ENCODE measurements at regions not wholly inside any gene's neighbourhood (a gene's known extent, or its start where the extent isn't known, plus 50 kb on each side); places are given as distances from the start of the nearest gene placed in this dataset.

DNA sequence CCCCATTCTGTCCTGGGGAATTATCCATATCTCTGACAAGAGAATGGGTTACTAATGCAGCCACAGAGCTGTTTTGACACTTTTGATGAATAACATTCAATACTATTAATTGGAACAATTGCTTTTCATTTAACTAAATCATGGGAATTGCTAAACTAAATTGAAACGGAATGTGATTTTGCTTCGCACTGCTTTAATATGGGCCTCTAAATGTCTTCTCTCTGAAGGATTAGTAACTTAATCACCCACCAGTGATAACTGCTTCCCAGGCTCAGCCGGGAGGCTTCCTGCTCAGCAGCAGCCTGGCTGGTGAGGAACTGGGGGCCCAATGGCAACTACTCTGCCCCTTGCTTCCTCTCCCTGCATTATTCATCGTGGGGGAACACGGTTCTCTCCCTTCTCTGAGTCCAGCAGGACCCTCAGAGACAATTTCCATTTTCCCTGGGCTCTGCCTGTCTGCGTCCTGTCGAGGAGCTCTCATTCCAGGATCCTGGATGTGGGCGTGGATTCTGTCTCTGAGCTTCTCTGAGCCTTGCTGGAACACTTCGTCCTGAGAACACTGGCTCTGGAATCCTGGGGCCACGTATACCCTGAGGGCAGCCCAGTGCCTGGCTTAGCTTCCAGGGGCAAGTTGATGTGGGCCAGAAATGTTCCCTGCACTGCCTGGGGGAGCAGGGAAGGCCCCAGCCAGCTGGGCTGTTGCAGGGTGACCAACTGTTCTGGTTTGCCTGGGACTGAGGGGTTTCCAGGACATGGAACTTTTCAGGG, 308.9 kb downstream of the DHX35 start:
- no peak for DNase-seq

DNA sequence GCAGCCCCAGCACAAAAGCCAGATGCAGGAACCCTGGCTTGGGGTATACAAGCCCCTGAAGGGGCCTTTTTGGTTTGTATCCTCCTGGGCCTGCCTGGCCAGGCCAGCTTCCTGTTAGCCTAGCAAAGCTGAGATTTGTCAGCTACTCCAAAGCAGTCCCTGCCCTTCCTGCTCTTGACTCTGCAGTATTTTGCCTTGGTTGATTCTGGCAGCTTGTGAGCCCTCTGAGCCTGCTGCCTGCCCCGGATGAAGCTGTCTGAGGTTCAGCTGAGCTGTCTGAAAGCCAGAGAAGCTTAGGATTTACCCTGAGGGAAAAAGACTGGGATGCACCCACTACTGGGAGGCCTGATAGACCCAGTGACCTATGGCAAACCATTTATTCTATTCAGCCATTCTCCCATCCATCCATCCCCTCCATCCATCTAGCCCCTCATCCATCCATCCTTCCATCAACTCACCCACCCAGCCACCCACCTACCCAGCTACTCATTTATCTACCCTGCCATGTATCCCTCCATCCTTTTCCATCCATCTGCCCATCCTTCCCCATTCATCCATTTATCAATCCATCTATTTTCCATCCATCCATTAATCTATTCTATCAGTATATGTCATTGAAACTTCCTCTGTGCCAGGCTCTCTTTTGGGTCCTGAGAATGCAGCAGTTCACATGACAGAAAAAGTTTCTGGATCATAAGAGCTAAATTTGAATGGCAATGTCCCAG, 307.5 kb downstream of the DHX35 start:
- DNase-seq, result no peak

DNA sequence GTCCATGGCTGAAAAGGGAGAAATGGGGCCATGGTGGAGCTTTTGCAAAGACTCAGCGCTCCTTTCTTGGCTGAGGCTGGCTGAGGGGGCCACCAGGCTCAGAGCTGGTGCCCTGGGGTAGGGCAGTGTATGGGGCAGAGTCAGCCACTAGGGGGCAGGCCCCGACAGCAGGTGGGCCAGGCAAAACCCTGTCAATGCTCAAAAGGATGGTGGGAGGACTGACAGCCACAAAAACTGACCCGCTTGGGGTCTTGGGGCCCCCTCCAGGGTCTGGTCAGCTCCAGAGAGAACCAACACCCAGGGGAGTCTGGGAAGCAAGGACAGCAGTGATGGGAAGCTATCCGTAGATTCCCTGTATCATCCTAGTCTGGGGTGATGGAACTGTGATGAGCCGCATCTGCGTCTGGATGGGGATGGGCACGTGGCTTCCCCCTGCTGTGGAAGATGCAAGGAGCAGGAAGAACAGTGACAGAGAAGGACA, 306.9 kb downstream of the DHX35 start:
- DNase-seq, result peak in 1 of 2 donors; percentile 43

DNA sequence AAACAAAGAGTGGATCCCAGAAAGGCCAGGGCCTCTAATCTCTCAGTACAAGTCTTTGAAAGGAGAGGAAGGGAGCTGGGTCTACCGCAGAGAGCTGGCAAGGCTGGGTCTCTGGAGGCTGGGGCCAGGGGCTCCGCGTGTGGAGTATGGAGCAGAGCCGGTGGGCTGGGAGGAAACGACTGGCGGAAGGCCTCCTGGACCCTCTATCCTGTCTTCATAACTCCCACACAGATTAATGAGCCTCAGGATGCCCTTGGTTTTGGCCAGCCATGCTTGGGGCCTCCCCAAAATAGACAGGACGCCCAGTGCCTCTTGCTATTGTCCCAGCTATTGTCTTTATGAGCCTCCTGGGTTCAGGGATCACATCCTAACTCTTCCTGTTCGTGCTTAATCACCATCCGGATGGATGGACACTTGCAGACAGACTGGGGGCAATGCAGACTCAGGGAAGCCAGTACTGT, 306.4 kb downstream of the DHX35 start:
- peak in 1 of 2 donors; percentile 7 for DNase-seq

DNA sequence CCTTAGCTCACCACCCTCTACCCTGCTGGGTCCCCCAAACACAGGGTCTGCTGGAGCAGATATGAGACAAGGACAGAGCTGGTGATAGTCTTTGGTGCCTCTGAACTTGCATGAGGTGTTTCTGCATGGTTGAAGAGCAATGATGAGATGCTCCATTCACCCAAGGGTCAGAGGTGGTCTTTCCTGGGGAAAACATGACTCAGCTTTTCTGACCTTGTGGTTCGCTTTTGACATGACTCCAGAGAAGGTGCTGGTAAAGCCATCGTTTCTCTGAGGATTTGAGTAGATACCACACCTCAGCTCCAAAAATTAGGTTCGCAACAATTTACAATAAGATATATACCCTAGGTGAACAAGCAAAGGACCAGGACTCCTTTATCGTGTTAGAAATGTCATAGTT, 304.8 kb downstream of the DHX35 start:
- no peak for DNase-seq

DNA sequence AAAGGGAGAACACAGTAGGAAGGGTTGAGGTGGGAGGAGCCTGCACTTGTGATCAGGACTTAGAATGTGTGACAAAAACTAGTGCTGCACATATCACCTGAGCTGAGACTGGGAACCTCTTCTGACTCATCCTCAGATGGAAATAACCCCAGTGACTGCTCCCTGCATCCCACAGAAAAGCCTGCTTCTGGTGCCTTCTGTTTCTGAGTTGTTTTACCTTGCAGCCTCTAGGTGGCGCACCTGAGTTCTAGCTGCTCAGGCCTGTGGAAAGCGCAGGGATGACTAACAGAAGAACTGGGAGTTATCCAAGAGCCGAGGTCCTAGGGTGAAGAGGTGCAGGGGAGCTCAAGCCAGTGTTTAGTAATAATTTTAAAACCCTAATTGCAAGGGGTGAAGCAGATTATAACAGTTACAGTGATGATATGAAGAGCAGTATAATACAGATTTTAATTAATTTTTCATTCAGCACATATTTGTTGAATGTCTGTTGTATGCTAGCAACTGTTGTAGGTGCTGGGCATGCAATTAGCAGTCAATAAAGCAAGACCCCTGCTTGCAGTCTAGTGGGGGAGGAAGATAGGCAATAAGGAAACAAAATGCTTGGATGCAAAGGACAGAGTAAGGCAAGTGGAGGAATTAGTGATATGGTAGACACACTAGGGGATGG, 302.5 kb downstream of the DHX35 start:
- DNase-seq, result peak; percentile 38 to 46

DNA sequence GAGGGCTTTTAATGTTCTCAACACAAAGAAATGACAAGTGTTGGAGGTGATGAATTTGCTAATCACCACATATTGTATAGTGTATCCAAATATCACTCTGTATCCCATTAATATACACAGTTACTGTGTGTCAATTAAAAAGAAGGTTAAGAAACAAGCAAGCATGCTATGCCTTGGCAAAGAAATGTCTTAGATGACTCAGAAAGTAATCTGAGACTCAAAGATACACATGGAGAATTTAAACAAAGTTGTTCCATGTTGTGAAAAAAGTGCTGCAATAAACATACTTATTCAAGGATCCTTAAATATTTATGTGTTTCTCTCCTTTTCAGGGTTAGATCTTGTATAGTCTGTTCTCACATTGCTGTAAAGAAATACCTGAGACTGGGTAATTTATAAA, 300.9 kb downstream of the DHX35 start:
- DNase-seq, result no peak

DNA sequence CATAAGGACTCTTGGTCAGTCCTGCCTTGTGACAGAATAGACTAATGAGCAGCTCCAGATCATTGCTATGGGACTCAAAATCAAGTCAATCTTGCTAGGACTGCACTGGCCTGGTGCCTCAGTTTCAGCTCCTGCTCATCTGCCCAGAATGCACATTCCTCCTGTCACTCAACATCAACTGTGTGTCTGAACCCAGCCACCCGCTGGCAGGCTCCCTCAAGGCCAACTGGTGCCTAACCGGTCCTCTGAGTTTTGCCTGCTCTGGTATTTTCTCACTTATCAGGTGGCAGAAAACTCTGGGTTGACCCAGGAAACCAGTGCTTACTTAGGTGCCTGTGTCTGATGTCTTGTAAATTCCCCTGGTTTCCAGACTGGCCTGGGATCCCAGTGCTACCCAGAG, 297.7 kb downstream of the DHX35 start:
- no peak for DNase-seq

DNA sequence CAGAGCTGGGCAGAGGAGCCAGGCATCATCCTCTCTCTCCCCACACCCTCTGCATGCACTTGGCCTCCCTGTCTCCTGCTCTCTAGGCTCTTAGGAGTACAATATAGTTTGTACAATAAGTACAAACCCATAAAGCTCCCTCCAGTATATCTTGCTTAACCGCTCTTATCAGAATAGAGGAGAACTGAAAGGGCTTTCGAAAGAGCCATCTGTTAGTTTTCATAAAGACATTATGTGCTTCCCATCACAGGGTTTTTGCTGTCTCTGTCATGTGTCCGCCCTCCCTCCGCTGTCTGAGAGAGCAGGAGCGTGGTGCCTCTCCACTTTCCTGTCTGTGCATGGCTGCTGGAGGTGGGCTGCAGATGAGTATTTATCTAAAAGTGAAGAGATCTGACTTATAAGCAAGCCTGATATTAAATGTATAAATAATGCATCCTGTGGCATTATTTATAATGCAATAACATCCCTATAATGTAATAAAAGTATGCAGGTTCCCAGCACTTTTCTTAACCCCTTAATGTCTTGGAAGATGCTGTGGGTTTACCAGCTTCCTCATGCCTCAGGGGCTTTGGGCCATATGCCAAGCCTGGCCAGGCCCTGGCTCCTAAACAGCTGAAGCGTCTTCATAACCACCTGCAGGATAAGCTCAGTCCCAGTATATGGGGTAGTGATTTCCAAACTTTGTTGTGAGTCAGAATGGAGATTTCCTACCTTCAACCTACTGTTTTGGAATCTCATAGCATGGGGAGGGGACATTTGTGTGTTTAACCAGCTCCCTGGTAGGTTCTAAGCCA, 297.1 kb downstream of the DHX35 start:
- no peak for DNase-seq

DNA sequence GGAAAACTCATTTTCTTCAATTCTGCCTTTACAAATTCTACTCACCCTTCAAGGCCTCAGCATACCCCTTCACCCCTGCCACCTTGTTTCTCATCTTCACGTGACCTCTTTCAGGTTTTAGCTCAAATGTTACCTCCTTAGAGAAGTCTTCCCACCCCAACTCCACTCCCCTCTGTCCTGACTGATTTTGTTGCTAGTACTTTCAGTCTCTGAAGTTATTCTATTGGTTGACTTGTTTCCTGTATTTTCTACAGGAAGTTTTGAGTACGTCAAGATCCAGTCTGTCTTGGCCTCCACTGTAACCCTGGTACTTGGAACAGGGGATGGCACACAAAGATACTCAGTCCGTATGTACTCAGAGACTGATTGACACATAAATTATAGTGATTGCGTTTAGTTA, 296.1 kb downstream of the DHX35 start:
- DNase-seq, result no peak

DNA sequence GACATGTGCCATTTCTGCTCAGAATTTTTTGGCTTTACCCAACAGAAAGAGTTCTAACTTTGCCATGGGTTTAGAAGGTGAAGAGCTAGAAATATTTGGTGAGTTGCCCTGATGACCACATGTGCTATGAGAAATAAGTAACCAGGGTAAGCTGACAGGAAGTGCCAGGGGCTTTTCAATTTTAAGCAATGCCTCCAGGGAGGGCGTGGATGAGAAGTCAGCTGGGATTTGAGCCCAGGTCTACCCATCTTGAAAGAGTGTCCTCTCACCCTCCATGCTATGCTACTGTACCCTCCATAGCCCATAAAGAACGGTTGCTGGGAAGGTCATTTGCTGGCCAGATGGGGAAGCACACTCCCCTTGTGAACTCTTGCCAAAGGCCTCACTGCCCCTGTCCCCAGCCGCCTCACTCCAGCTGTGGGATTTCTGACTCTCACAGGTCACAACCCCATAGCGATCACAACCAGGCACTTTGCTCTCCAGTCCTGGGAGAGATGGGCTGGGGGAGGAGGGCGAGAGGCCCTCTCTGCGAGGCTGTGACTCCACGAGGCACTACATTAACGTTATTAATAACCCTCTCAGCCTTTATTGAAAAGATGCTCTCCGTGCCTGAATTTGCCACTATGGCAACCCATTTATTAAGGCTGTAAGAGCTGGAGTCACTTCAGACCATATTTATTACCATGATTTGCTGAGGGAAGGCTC, 291.1 kb downstream of the DHX35 start:
- DNase-seq, result no peak

DNA sequence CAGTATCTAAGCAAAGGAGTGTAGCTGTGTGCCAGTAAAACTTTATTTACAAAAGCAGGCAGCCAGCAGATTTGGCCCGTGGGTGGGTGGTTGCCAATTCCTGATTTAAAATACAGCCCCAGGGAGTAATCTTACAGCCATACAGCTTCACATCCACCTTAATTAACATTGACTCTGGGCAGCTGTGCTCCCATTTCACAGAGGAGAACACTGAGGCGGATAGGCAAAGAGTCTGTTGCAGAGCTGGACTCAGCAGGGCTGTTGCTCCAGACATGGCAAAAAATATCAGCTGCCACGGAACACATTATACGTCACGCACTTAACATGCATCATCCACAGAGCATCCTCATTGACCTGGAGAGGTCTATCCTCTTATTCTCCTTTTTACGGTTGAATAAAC, 289.9 kb downstream of the DHX35 start:
- no peak for DNase-seq

DNA sequence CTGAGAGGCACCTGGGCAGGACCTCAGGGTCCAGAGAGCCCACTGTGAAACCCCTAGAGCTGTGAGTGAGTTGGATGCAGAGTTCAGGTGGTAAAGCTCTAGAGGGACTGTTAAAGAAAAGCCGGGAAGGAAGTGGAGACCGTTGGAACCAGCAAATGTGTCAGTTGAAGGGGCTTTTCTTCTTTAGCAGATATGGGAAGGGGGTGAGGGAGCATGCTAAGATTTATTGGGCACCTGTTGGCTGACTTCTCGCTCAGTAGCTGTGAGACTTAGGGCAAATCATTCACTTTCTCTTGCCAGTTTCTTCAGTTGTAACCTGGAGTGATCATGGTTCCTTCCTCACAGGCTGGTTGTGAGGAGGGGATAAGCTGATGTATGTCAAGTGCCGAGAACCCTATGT, 287.7 kb downstream of the DHX35 start:
- DNase-seq, result no peak

DNA sequence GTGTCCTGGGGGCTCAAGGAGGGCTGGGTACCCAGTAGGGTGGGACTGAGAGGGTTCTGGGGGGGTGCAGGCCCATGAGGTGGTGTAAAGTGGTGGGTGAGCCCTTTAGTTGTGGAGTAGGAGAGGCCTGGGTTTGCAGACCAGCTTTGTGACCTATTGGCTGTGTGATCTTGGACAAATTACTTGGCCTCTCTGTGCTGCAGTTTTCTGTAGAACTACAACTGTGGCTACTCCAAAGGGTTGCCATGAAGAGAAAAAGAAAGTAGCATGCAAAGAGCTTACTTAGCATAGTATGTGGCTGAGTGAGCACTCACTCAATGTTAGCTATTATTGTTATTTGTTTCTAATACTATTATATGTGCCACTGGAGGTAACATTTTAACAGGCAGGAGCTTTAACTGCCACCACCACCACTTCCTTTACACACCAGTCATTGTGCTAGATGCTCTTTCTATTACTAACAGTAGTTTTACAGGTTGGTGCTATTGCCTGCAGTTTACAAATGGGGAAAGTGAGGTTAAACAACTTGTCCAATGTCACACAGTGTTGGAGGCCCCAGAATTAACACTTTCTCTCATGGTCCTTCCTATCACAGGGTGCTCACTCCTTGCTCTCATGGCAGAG, 286.8 kb downstream of the DHX35 start:
- no peak for DNase-seq

DNA sequence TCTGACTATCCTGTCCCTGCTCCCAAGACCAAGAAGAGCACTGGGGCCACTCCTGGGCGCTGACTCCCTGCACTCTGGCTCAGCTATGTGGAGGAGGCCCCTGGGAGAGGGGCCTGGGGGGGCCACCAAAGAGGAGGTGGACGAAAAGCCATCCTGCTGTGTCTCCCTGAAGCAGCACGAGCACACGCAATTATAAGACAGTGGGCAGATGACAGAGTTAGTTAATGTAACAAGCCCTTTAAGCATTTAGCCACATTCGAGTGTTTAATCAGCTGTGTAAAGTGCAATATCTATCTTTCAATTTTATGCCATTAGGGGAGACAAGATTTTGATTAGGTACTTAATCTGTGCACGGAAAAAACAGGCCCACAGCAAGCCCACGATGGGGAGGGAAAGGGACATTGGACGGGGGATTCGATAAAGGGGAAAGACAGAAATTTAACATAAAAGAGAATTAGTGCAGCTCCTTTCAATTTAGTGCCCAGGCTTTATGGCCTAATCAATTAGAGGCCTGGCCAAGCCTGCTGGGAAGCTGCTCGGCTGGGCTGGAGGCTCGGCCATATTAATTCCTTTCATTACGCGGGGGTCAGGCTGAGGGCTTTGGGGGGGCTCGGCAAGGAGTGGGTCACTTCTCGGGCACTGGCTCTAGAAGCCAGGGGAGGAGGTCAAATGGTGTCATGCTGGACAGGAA, 286.2 kb downstream of the DHX35 start:
- no peak for DNase-seq

DNA sequence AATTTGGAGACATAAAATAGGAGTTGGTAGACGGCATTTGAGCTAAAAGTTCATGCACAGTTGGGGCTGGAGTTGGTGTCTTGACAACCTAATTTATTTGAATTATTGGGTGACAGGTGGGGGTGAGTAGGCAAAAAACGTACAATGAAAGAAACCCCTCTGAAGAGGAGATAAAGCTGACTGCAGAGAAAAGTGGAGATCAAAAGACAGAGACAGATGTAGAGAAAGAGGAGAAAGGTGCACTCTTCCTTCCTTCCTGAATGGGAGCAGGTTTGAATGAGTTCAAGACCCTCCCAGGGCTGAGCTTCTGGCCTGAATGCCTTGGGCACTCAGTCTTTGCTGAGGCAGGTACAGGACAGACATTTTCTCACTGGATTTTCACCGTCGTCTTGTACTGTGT, 284.3 kb downstream of the DHX35 start:
- DNase-seq, result no peak

DNA sequence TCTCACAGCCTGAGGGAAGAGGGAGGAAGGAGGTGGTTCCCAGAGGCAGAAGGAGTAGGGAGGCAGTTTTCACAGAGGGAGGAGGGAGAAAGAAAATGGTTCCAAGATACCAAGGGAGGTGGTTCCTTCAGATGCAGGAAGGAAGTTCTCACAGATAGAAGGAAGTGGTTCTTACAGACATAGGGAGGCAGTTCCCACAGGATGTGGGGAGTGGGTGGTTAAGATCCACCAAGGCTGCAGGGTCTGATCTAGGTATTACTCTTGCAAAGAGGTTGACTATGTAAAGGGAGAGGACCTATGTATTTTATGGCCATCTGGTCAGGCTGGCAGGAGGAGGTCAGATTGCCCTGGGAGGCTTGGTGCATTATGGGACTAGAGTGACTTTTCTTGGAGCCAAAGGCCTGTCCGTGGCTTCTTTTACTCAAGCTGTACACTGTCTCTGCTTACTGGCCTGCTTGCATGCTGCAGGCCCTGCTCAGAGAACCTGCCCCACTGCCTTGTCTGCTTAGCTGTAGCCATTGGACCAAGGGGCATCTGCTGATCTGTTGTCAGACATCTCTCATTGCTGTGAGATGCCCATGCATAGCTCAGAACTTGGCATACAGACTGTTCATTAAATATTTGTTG, 283.7 kb downstream of the DHX35 start:
- DNase-seq, result no peak

DNA sequence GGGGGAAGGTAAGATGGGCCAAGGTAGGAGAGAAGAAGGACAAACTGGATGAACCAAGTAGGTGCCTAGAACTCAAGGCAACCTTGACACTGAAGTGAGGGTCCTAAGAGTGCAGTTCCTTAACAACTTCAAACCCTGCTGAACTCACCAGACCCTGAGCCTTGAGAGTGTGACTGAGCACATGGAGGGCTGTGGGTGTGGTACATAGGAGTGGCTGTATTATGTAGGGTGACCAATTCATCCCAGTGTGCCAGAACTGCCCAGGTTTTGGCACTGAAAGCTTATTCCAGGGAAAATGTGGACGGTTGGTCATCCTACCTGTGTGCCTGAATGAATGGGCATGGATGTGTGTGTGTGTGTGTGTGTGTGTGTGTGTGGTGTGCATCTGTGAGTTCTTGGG, 281.8 kb downstream of the DHX35 start:
- DNase-seq, result no peak

DNA sequence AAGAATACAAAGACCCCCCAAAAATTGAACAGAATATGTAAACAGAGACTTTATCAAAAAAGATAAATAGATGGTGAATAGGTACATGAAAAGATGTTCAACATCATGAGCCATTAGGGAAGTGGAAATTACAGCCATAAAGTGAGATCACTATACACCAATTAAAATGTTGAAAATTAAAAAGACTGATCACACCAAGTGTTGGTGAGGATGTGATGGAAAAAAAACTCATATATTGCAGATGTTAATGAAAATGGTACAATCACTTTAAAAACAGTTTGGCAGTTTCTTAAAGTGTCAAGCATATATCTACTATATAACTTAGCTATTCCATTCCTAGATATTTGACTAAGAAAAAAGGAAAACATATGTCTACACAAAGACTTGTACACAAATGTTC, 280.5 kb downstream of the DHX35 start:
- DNase-seq, result no peak
